ENCODE measurements at regions not wholly inside any gene's neighbourhood (a gene's known extent, or its start where the extent isn't known, plus 50 kb on each side); places are given as distances from the start of the nearest gene placed in this dataset.

- TF ChIP-seq POLR2A (IDR thresholded peaks at IDR 0.05) (no peak), CTCF (IDR thresholded peaks at IDR 0.05) (no peak)
- H3K36me3 ChIP-seq: no peaks in the 10 kb centered on the region
- WGBS, 4 donors: 44 to 56% (median 53%) methylated on average over 4 of the region's 4 CpGs
- intact Hi-C loops (cut with DNase I): no loop called here
- DNase-seq (no peak), ATAC-seq (no peak)
- H3K27me3 ChIP-seq: no peaks in the 10 kb centered on the region
- peaks cover 0 to 6% (median 0%) of the 10 kb centered on the region in 12 donors for H3K4me1 ChIP-seq
- H3K27ac ChIP-seq: no peak overlapping the region
- no peak overlapping the region for H3K4me3 ChIP-seq
- H3K9me3 ChIP-seq: no peaks in the 10 kb centered on the region
Measured at GRCh38 chr11:81070948-81071347, 1630.1 kb upstream of the TENM4 start.

GRCh38 chr11:81059356-81059755 lies 1618.5 kb upstream of the TENM4 start:
- intact Hi-C loops (cut with DNase I): no loop called here
- H3K9me3 ChIP-seq: no peaks in the 10 kb centered on the region
- no peak overlapping the region for H3K4me3 ChIP-seq
- WGBS, 4 donors: 18 to 27% (median 22%) methylated on average over 1 of the region's 1 CpG
- DNase-seq (no peak), ATAC-seq (no peak)
- H3K27ac ChIP-seq: no peak overlapping the region
- H3K27me3 ChIP-seq: no peaks in the 10 kb centered on the region
- H3K4me1 ChIP-seq: no peaks in the 10 kb centered on the region
- no peak for TF ChIP-seq POLR2A (IDR thresholded peaks at IDR 0.05)
- no peak for TF ChIP-seq CTCF (IDR thresholded peaks at IDR 0.05)
- no peaks in the 10 kb centered on the region for H3K36me3 ChIP-seq

- H3K9me3 ChIP-seq: no peaks in the 10 kb centered on the region
- intact Hi-C loops (cut with DNase I): no loop called here
- H3K27me3 ChIP-seq: no peaks in the 10 kb centered on the region
- TF ChIP-seq POLR2A (IDR thresholded peaks at IDR 0.05): no peak
- no peak for TF ChIP-seq CTCF (IDR thresholded peaks at IDR 0.05)
- no peak overlapping the region for H3K4me3 ChIP-seq
- H3K27ac ChIP-seq: no peak overlapping the region
- 91 to 94% (median 93%) methylated on average over 3 of the region's 3 CpGs for WGBS, 4 donors
- H3K36me3 ChIP-seq: no peaks in the 10 kb centered on the region
- H3K4me1 ChIP-seq: no peaks in the 10 kb centered on the region
- no peak for ATAC-seq
- no peak for DNase-seq
Measured at GRCh38 chr11:81052344-81053158, 1611.7 kb upstream of the TENM4 start.

- no peak for TF ChIP-seq CTCF (IDR thresholded peaks at IDR 0.05)
- TF ChIP-seq POLR2A (IDR thresholded peaks at IDR 0.05): no peak
- H3K9me3 ChIP-seq: peaks cover 0 to 35% (median 15%) of the 10 kb centered on the region in 12 donors
- no peaks in the 10 kb centered on the region for H3K4me1 ChIP-seq
- H3K4me3 ChIP-seq: no peak overlapping the region
- intact Hi-C loops (cut with DNase I): no loop called here
- WGBS, 4 donors: 40 to 63% (median 52%) methylated on average over 2 of the region's 2 CpGs
- no peaks in the 10 kb centered on the region for H3K36me3 ChIP-seq
- DNase-seq (no peak), ATAC-seq (no peak)
- no peak overlapping the region for H3K27ac ChIP-seq
- no peaks in the 10 kb centered on the region for H3K27me3 ChIP-seq
Measured at GRCh38 chr11:81039916-81040524, 1599.2 kb upstream of the TENM4 start.

All from heart left ventricle (tissue), 16 donors.